HG03354 (cell line): ENCODE measurements at regions not wholly inside any gene's neighbourhood (a gene's known extent, or its start where the extent isn't known, plus 50 kb on each side); places are given as distances from the start of the nearest gene placed in this dataset.
"Not testable (repeated sequence)": the region's sequence is repeated elsewhere in the genome, so short reads cannot be mapped to it uniquely, and the experiment has no call there.

Experiments used
- ATAC-seq: cut with Tn5 transposase; IDR thresholded peaks from one replicate; pipeline ENCODE4 v1.9.1; 2021; ENCODE audit warnings: mild to moderate bottlenecking; ENCODE audit not compliant: unreplicated experiment, poor library complexity, severe bottlenecking

GRCh38 chr11:115652094-115652493, 147.9 kb upstream of the CADM1 start:
- ATAC-seq: no peak

DNA sequence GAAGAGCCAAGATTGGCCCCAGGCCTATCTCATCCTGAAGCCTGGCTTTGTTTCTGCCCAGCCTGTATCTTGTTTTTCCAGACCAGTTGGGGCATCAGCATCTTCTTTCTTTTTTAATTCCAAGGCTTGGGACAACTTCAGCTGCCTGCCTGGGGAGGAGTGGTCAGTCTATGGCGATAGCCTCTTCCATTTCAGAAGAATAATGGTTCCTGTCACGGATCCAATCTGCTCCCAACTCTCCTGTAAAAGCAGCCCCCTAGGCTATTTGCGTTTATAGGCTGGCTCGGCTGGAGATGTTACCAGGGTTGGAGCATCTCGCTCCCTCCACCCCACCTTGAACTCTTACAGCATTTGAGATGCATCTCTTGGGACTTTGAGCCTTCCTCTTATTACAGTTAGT, 145.2 kb upstream of the CADM1 start:
- ATAC-seq: no peak

DNA sequence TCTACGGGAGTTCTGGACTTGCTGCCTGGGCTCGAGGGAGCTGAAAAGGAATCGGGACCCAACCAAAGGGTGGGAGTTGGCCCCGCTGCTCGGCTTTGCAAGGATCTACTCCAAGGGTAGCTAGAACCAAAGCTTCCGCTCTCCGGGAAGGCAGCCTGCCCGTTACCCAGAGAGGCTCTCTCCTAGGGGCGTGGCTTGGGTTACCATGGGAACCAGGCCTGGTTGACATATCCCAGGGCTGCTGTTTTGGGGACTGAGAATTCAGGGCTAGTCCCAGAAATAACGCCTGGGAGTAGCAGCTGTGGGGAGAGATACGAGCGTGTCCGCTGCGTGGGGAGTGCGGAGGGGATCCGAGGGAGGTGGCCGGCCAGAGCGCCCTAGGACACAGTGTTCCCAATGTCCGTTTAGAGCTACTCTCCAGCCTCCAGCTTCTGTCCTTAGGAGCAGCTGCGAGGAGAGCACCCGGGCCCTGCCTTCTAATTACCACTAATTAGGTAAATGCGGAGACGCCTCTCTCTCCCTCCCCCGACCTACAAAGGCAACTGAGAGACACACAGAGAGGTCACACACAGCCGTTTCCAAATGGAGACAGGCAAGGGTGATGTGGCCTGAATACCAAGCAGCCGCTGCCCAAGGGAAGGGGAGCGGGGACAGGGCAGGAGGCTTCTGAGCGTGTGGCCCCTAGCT, 141.6 kb upstream of the CADM1 start:
- ATAC-seq: no peak

DNA sequence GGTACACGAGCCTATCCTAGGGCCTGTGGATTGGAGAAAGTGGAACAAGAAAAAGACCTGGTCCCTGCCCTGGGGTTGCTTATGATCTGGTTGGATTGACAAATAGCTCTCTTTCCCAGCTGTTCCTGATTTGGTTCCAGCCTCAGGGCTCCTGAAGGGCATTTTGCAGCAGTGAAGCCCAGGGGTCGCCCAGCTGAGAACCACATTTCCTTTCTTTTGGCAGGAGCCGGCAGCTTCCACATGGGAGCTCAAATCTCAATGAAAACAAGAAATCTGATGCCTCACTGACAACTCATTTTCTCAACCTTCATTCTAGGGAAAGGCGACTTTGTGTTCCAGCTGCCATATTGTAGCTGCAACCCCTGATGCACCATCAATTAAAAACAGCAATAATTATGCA, 140.6 kb upstream of the CADM1 start:
- no peak for ATAC-seq

GRCh38 chr11:115643549-115644270, 139.5 kb upstream of the CADM1 start:
- no peak for ATAC-seq

DNA sequence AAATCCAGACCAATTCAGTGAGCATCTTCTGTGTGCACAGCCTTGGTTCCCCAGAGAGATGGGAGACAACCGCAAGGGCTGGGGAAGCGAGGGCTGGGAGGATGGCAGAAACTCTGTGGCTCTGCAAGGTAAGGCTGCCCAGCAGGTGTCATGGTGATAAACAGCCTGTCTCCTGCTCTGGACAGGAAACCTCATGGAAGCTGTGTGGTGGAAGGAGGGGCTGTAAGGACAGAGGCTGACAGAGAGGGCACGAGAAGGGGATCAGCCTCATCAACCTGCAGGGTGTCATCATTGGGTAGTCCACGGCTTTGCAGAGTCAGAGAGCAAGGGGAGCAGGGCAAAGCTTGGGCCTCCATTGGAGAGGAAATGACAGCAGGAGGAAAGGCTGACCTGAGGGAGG, 138.4 kb upstream of the CADM1 start:
- no peak for ATAC-seq

GRCh38 chr11:115637599-115638241, 133.5 kb upstream of the CADM1 start:
- no peak for ATAC-seq

- ATAC-seq: no peak
Observed at GRCh38 chr11:115636753-115637527, 132.7 kb upstream of the CADM1 start.

- ATAC-seq: not testable (repeated sequence)
Observed at GRCh38 chr11:115633977-115634376, 129.8 kb upstream of the CADM1 start.

DNA sequence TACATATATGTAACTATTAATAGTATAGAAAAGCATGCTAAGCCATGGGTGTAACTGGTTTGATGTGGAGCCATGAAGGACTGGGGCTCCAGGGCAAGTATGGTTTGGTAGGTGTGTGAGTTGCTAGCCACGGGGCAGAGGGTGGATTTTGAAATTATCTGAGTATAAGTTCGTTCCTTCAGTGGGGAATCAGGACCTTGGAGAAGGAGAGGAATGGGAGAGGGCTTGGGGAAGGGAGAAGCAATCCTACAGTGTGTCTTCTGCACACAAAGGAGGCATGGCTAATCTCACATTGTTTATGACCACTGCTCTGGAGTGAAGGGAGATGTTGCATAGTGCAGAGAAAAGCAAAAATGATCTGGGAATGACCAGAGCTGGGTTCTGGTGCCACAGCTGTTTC, 127.8 kb upstream of the CADM1 start:
- no peak for ATAC-seq

DNA sequence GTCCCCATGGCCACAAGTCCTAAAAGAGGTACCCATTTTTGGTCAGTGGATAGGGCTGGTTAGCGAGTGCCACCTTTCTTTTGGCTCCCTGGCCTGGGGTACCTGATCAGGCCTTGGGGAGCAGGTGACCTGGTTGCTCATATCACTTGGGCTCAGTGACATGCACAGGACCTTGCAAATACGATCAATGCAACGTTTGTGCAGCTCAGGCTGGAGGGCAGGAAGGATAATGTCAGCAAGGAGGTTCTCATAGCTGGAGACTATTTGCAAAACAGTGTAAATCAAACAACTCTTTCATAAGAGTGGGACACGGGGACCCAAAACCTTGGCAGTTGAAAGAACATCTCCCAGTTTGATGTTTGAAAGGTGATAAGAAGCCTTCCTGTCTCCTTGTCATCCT, 127.4 kb upstream of the CADM1 start:
- ATAC-seq: no peak

GRCh38 chr11:115630214-115630613, 126.0 kb upstream of the CADM1 start:
- ATAC-seq: no peak

DNA sequence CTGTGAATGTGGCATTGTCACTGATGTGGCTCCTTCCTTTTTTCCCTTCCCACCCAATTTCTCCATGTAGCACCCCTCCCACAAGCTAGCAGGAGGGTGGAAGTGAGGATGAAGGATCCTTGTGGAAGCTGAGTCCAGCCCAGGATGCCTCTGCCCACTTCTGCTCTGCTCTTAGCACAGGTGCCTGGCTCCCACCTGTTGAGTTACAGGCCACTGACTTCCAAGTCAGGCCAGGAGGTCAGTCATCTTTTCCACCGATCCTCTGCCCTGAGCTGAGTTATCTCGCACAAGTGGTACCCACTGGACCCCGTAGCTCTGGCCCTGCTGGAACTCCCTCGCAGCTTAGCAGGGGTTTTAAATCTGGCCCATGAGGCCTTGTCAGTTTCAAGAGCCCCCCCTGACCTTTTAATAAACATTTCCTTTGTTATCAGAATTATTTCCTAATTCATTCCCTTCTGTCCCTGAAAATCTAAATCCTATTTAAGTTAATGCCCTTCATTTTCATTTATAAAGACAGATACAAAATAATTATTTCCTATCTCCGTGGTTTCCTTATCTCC, 125.3 kb upstream of the CADM1 start:
- ATAC-seq: no peak

GRCh38 chr11:115627666-115628460, 123.6 kb upstream of the CADM1 start:
- ATAC-seq: no peak

DNA sequence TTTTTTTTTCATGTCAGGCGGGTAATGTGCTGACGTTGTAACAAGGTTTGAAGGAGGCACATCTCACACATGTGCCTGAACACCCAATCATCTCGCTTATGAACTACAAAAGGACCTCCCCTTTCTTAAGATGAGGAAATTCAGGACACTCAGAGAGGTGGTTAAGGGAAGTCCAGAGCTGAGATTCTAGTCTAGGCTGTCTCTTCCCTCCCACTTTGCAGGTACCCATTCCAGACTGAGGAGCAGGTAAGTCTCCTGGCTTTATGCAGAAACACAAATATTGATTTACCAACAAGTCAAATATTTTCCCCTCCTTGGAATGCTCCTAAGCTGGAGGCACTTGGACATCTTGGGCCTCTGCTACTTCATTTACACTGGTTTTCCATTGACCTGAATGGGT, 122.9 kb upstream of the CADM1 start:
- ATAC-seq: no peak

- no peak for ATAC-seq
Observed at GRCh38 chr11:115626414-115626813, 122.2 kb upstream of the CADM1 start.

DNA sequence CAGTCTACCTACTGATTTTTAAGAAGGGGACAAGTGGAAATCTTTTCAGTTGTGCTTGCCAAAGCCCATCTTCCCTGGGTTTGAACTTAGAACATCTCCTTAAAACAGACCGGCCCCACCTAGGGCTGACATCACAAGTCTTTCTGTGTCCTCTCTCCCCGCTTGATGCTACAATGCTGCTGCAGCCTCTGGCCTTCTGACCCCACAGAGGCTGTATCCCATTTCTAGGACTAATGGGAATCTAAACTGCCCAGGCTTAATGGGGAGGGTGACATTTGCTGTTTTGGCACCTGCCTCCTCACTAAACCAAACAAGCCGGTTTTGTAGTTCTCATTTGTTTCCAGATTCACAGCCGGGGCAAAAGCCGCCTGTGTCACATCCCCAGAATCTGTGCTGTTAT, 121.3 kb upstream of the CADM1 start:
- no peak for ATAC-seq

- ATAC-seq: no peak
Observed at GRCh38 chr11:115624065-115624464, 119.8 kb upstream of the CADM1 start.

DNA sequence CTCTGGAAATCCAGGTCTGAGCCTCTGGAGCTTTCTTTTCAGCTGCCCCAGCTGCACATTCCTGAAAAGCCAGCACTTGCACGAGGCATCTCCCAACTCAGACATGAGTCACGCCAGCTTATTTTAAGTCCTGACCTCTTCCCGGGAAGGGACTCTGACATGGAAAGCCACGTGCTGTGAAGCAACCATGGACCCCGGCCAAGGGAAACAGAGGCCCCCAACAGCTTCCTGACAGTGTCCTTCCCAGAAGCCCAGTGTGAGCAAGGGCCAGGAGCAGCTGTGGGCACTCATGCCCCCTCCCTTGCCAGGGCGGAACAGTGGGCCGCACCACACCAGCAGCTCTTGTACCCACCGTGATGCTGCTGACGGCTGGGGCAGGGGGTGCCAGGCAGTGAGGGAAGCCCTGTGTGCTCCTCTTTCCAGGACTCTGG, 118.8 kb upstream of the CADM1 start:
- ATAC-seq: no peak
